Putamen (tissue), 1 donor: ENCODE measurements at regions not wholly inside any gene's neighbourhood (a gene's known extent, or its start where the extent isn't known, plus 50 kb on each side); places are given as distances from the start of the nearest gene placed in this dataset.

ENCODE experiments used
- DNase-seq: peaks from one replicate; pipeline ENCODE4 v3.0.0-alpha.2; 2016; ENCODE audit warnings: low spot score

GRCh38 chr14:61941421-61942150 lies 179.4 kb downstream of the SNAPC1 start:
- DNase-seq: no peak

DNA sequence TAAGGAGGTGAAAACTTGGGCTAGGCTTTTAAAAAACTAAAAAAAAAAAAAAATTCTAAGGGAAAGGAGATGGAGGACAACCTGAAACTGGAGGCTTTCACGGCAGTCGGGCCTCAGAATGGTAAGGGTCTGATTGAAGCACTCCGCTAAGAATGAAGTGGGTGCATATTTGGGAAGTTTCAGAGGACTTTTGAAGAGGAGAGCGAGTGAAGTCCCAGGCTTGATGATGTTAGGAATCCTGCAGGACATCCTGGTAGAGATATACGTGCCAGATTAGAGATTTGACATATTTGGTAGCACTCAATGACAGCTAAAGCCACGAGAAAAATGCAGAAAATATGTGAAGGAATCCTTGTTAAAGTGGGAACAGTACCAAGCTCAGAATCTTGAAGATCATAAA lies 186.2 kb downstream of the SNAPC1 start:
- DNase-seq: no peak

DNA sequence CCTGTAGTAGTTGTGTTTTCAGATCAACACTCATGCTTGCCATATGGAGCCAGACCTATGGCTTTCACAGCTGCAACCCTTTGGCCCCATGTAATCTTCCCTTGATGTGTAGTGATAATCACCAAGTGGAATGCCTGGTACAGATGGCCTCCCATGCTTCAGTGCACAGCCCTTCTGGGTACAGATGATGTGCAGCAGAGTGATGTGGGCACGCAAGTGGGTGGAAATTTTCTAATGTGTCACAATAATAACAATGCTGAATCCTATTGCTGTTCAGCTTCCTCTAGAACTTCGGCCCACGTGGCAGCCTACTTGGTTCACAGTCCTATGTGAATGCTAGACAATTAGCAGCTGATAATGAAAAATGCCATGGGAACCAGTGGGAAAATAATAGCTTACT lies 188.1 kb downstream of the SNAPC1 start:
- DNase-seq: no peak

DNA sequence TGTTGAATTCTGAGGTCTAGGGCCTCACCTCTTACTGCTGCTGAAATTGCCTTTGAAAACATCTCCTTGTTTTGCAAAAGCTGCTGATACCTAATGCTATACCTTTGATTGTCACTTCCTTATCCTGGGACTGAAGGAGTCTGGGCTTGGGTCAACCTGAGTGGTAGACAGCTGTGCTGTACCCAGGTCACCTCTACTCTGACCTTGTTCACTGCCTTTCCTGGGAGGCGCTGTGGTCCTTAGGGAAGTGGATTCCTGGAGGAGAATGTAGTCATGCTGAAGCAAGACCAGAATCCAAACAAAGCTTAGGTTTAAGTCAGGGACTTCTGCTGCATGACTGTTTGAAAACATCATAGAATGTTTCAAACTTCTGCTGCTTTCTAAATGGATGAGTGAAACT lies 191.4 kb downstream of the SNAPC1 start:
- no peak for DNase-seq

DNA sequence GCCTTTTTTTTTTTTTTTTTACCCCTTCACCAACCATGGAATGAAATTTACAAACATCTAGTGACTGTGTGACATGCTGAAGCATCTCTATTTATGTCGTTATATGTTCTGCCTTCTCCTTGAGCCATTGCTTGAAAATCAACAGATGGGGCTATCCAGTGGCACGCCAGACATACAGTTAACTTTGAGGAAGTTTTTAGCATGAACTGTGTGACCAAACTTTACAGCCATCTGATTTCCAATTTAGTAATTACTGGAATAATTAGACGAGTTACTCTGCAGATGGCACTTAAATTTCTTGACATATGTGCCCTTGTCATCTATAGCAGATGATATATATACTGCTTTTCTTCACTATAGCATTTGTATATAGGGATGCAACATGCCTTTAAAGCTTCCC lies 192.1 kb downstream of the SNAPC1 start:
- no peak for DNase-seq

DNA sequence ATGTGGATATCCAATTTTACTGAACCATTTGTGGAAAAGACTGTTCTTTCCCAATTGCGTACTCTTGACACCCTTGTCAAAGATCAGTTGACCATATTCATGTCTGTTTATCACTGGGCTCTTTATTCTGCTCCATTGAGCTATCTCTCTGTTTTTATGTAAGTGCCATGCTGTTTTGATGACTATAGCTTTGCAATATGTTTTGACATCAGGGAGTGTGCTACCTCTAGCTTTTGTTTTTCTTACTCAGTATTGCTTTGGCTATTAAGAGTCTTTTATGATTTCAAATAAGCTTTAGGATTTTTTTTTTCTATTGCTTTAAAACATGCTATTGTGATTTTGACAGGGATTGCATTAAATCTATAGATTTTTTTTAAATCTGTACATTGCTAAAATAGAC lies 194.3 kb downstream of the SNAPC1 start:
- DNase-seq: no peak

DNA sequence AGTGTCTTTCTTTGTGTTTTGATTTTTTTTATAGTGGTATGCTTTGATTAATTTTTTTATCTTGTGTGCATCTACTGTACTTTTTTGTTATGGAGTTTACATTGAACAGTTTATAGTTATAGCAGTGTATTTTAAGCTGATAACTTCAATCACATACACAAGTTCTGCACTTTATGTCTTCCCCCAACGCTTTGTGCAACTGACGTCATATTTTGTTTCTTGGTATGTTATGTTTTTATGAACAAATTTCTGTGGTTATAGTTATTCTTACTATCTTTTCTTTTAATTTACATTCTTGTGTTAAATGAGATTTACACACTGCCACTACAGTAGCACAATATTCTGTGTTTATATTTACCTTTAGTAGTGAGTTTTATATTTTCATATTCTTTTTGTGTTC lies 197.1 kb downstream of the SNAPC1 start:
- DNase-seq: no peak

- DNase-seq: no peak
These were observed 199.1 kb downstream of the SNAPC1 start for GRCh38 chr14:61961369-61961768.

DNA sequence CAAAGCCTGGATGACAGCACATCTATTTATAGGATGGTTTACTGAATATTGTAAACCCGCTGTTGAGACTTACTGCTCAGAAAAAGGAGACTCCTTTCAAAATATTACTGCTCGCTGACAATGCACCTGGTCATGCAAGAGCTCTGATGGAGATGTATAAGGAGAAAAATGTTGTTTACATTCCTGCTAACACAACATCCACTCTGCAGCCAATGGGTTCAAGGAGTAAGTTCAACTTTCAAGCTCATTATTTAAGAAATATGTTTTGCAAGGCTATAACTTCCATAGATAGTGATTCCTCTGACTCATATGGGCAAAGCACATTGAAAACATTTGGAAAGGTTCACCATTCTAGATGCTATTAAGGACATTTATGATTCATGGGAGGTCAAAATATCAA lies 201.7 kb downstream of the SNAPC1 start:
- DNase-seq: no peak

GRCh38 chr14:61965030-61965745 lies 203.0 kb downstream of the SNAPC1 start:
- no peak for DNase-seq

DNA sequence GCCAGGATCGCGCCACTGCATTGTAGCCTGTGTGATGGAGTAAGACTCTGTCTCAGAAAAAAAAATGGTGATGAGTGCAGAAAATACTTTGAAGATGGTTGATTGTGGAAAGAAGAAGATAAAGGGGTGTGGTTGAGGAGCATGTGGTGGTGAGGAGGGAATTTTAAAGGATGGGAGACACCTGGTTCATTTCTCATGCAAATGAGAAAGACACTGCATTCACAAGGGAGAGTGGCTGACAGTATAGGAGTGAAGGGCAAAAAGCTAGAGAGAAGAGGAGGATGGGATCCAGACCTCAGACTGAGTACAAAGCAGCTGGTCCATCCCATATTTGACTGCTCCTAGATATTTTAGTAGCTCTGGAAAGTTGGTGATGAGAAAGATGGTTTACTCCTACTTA lies 206.0 kb downstream of the SNAPC1 start:
- no peak for DNase-seq

DNA sequence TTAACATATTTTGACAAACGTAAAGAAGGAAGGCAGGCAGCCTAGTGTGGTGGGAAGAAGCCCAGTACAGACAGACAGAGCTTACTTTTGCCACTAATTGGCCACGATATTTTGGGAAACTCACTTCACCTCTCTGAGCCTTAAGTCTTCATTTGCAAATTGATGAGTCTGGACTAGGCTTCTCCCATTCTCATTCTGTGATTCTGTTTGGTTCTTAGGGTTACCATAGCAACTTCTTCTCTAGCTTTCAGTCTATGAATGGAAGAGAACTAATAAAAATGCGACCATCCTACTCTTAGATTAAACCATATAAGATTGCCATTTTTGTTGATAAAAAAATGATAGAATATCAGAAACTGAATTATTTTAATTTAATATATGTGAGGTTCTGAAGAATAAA lies 210.5 kb downstream of the SNAPC1 start:
- no peak for DNase-seq

- DNase-seq: no peak
These were observed 211.8 kb downstream of the SNAPC1 start for GRCh38 chr14:61973981-61974380.

DNA sequence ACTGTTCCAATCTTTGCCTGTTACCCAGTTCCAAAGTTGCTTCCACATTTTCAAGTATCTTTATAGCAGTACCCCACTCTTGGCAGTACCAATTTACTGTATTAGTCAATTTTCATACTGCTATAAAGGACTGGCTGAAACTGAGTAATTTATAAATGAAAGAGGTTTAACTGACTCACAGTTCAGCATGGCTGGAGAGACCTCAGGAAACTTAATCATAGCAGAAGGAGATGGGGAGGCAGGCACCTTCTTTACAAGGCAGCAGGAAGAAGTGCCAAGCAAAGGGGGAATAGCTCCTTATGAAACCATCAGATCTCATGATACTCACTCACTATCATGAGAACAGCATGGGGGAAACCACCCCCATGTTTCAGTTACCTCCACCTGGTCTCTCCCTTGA lies 215.0 kb downstream of the SNAPC1 start:
- DNase-seq: no peak

DNA sequence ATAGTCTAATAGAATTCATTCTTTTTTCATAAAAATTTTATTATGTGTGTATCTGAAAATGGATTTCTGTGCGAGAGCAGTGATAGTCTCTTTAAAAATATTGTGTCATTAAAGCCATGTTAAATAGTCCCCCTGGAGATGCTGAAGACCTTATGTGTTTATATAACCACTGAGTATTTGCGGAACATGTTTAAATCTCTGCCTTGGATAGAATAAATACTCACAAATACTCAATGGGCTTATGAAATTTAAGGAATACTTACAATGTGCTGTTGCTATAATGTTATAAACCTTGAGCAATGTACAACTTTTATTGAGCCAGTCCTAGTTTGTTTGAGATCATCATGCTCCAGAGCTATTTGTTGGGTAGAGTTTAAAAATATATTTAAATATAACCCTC lies 226.0 kb downstream of the SNAPC1 start:
- DNase-seq: no peak

DNA sequence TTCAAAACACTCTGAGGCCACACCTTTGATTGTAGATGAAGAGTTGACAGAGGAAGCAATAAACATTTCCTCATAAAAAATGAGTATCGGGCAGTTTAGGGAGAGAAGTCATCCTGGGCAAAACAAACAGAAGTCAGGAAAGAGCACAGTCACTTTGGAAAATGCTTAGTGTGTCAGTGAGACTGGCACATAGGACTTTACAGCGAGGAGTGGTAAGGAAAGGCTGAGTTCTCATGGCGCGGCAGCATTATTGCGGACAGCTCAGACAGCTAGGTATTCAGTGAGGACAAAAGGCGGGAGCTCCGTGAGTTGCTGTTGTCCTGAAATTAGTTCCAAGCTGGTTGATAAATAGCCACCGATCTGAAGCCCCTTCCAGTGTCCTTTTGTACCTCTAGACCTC lies 229.9 kb downstream of the SNAPC1 start:
- DNase-seq: no peak

DNA sequence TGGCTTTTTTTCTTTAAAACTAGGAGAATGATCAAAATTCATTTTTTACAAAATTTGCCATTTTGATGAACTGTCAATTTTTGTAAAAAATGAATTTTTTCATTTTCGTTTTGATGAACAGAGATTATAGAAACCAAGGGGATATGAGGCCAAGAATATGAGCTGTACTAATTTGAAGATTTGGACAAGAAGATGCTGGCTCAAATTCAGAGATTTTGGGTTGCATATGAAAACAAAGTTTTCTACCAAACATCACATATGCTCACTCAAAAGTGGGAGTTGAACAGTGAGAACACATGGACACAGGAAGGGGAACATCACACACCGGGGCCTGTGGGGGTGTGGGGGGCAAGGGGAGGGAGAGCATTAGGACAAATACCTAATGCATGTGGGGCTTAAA lies 230.7 kb downstream of the SNAPC1 start:
- no peak for DNase-seq

DNA sequence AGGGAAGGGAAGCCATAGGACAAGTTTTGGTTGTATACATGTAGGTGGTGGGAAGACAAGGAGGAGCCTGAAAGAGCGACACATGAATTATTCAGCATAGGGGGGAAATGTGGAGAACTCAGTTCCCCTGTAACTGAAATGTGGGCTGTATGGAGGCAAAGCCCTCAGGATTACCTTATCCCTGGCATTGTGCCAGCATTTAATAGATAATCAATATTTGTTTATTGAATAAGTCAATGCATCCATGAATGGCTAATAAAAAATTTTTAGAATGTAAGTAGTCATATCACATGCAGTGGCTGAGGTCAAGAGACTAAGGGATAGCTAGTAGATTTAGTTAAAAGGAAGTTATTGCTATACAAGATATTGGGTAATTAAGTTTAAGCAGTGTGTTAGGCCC lies 232.4 kb downstream of the SNAPC1 start:
- DNase-seq: no peak

DNA sequence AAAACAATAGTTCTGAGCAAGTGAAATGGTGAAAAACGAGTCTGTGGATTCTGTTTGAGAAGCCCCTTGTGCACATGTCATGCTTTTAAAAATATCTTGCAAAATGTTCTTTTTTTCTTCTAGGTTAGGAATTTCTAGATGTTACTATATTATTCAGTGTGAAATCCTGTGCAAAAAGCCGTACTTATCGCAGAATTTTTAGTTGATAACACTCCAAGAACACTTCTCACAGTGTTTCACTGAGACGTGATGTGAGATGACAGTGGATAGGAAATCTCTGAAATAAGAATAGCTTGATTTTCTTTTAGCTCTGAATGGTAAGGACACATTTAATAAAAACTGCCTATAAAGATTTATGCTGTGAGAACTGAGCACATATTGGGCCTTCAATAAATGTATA lies 234.5 kb downstream of the SNAPC1 start:
- DNase-seq: no peak

- no peak for DNase-seq
These were observed 234.9 kb downstream of the SNAPC1 start for GRCh38 chr14:61997161-61997560.

GRCh38 chr14:62001963-62002362 lies 239.7 kb downstream of the SNAPC1 start:
- DNase-seq: no peak

GRCh38 chr14:62002642-62003041 lies 240.4 kb downstream of the SNAPC1 start:
- DNase-seq: no peak

GRCh38 chr14:62003701-62004100 lies 241.5 kb downstream of the SNAPC1 start:
- no peak for DNase-seq
